ENCODE measurements at regions not wholly inside any gene's neighbourhood (a gene's known extent, or its start where the extent isn't known, plus 50 kb on each side); places are given as distances from the start of the nearest gene placed in this dataset.

DNA sequence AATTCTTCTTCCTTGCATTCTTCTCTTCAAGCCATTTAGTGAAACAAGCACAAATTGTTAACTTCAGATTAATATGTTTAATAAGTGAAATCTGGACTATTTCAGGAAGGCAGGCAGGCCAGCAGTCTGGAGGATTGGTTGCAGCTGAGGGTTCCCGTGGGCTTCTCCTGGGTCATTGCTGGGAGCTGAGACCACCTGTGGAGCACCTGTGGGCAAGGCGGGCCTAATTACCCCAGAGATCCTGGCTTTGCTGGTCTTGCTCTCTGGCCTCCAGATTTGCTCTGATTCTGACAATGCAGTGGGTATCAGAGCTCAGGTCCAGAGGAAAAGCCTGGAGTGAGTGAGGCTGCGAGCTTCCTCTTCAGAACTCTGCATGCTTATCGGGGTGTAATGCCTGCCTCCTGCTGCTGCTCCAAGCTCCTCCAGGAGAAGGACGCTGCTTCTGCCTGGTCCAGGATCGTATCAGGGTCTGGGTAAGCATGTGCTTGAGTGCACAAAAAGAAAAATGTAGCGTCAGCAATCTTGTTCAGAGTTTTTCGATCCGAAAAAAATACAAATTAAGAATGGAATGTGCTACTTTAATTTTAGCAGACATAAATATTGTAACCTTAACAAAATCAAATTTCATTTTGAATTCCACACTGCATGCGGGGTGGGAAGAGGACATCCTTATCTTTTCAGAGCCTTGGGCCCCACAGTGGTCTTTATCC, 93.8 kb downstream of the TMEM30B start:
- no peak for TF ChIP-seq CTCF (conservative IDR thresholded peaks at IDR 0.05; ENCODE audit: low read depth, low read length)
- no peak for DNase-seq (ENCODE audit: low read depth)

DNA sequence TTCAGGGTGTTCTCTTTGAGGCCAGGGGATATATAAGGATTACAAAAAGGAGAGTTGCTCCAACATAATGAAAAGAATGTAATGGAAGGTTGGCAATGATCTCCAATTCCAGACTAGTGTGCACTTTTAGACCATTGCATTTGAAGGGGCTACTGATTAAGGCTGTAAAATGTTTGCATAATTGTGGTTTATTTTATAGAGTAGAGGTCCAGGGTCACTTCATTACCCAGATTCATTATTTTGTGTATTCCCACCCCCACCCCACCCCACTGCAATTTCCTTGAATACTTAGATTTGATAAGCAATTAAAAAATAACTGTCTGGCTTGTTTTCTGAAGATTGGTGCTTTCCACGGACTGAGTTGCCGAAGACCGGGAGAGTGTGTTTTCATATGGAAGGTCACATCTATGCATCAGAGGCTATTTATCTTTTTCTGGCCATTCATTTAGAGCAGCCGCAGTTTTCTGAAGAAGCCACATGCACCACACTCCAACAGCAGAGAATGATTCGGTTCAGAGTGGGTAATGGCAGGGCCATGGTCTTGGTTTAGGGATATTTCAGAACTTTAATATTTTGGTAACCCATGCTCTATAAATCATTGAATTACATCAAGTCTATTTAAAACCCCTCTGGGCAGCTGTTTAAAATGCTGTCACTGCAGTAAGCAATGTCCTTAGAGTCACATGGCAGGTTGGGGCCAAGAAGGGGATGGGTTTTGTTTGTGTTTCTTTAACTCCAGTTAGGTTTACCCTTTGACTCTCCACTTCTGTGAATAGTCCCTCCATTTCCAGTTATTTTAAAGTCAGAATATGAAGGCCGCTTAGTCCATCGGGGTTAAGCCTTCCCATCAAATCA, 94.6 kb downstream of the TMEM30B start:
- H3K4me3 ChIP-seq (ENCODE audit: low read depth, low read length) = no peak overlapping the region
- DNase-seq (ENCODE audit: low read depth) = no peak
- TF ChIP-seq CTCF (conservative IDR thresholded peaks at IDR 0.05; ENCODE audit: low read depth, low read length) = no peak

More for the DNA sequence above, 93.8 kb downstream of the TMEM30B start:
- no peak overlapping the region for H3K4me3 ChIP-seq (ENCODE audit: low read depth, low read length)

DNA sequence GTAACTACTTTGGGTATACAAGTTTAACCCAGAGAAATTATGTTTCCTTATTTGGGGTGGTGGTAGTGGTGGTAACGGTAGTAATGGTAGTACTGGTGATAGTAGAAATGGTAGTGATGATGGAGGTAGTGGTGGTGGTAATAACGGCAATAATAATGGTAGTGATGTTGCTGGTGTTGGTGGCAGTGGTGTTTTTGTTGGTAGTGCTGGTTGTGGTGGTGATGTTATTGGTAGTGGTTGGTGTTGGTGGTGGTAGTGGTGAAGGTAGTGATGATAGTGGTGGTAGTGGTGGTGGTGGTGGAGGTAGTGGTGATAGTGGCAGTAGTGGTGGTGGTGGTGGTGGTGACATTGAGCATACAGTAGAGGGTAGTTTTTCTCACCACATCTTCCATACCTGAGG, 95.6 kb downstream of the TMEM30B start:
- no peak for DNase-seq (ENCODE audit: low read depth)
- no peak for TF ChIP-seq CTCF (conservative IDR thresholded peaks at IDR 0.05; ENCODE audit: low read depth, low read length)
- no peak overlapping the region for H3K4me3 ChIP-seq (ENCODE audit: low read depth, low read length)

GRCh38 chr14:61184112-61184511, 97.0 kb downstream of the TMEM30B start:
- no peak for DNase-seq (ENCODE audit: low read depth)
- no peak for TF ChIP-seq CTCF (conservative IDR thresholded peaks at IDR 0.05; ENCODE audit: low read depth, low read length)
- no peak overlapping the region for H3K4me3 ChIP-seq (ENCODE audit: low read depth, low read length)

GRCh38 chr14:61183196-61183885, 97.8 kb downstream of the TMEM30B start:
- no peak for DNase-seq (ENCODE audit: low read depth)
- no peak overlapping the region for H3K4me3 ChIP-seq (ENCODE audit: low read depth, low read length)
- no peak for TF ChIP-seq CTCF (conservative IDR thresholded peaks at IDR 0.05; ENCODE audit: low read depth, low read length)

DNA sequence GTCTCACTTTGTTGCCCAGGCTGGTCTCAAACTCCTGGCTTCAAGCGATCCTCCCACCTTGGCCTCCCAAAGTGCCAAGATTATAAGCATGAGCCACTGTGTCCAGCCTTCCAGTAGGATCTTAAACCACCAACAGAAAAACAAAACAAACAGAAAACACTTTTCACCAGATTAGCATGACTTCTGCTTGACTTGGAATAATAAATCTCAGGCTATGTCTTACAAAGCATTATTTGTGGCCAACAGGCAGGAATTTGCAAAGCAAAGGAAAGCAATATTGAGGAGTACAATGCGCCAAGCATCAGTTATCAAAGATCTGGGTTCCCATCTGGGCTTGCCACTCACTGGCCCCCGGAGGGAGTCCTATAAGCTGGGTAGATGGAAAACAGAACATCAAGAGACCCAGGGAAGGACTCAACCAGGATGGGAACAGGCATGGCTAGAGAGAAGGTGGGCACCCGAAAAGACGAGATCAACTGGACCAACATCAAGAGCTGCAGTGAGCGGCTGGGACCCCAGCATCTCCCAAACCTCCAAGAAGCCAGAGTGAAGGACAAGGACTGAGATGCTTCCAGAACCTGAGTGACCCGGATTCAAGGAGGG, 101.2 kb downstream of the TMEM30B start:
- no peak for DNase-seq (ENCODE audit: low read depth)

More for the DNA sequence above, 101.2 kb downstream of the TMEM30B start:
- TF ChIP-seq CTCF (conservative IDR thresholded peaks at IDR 0.05; ENCODE audit: low read depth, low read length) = no peak
- no peak overlapping the region for H3K4me3 ChIP-seq (ENCODE audit: low read depth, low read length)
